CD4-positive, alpha-beta T cell treated with Interleukin-21 for 1 hour (primary cell): ENCODE measurements at regions not wholly inside any gene's neighbourhood (a gene's known extent, or its start where the extent isn't known, plus 50 kb on each side); places are given as distances from the start of the nearest gene placed in this dataset.

Source experiments
- DNase-seq: peaks from one replicate; pipeline ENCODE4 v3.0.0-alpha.2; 2020

GRCh38 chr19:30887042-30887441, 462.2 kb downstream of the TSHZ3 start:
- no peak for DNase-seq

DNA sequence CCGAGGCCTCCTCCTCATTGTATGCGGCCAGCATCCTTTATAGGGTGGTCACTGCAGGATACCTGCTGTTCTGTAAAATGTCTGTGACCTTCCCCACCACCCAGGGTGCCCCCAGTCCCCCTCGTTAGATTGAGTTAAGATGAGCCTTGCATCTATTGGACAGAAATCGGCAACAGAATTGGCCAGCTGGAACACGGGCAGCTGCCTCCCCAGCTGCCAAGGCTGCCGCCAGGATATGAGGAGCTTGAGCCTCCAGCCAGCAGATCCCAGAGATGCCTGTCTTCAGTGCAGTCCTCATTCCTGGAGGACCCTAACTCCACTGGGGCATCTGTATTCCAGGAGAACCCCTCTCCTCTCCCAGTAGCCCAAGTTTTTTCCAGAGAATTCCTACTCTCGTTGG, 463.0 kb downstream of the TSHZ3 start:
- DNase-seq, result no peak

GRCh38 chr19:30884146-30884812, 465.0 kb downstream of the TSHZ3 start:
- DNase-seq, result no peak

GRCh38 chr19:30883071-30883470, 466.2 kb downstream of the TSHZ3 start:
- DNase-seq, result no peak

- DNase-seq, result no peak
These were observed 466.7 kb downstream of the TSHZ3 start for GRCh38 chr19:30882411-30883005.

DNA sequence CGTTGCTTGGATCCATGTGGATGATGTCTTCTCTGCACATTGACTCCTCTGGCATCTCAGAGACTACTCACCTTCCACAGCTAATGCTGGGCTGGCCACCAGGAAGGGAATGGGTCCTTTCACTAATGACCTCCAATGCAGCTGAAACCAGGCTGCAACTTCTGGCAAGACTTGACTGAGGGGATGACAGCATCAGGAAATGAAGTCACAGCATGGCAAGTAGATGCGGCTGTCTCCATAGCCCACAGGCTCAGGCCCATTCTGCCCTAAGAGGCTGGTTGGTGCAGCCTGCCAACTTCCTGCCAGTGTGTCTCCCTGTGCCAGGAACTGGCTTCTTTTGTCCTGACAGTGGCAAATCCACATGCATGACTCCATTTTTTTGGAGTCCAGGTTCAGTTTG, 467.3 kb downstream of the TSHZ3 start:
- no peak for DNase-seq

DNA sequence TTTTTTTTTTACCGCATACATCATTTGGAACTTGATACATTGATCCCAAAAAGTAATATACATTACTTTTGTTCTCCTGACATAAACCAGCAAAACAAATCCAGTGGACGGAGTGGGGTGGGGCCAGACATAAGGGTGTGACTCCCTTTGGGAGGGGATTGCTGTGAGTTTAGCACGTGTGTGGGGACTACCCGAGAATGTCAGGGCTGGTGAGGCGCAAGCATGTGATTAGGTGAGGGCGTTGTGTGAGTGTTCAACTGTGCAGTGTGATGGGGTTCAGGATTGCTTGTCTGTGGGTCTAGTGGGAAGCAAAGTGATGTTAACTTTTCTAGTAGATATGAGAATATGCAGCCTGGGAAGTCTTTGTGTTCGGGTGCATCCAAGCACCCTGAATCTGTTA, 468.0 kb downstream of the TSHZ3 start:
- DNase-seq, result no peak

DNA sequence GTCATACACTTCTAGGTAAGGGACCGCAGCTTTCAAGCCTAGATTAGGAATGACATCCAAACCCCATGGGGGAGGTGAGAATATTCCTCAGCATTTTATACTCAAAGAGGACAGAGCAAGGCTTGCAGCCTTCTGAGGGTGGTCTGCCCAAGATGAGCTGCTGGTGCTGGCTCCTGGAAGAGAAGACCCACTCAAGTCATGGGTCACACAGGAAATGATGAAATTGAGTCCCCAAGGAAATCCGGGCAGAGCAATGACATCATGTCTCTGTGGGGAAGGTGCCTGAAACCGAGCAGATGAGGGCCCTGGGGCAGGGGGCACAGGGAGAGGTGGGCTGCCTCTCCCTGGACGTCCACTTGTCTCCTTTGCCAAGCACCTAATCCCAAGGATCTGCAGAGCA, 468.7 kb downstream of the TSHZ3 start:
- DNase-seq, result no peak

- DNase-seq, result no peak
These were observed 469.1 kb downstream of the TSHZ3 start for GRCh38 chr19:30880151-30880550.

DNA sequence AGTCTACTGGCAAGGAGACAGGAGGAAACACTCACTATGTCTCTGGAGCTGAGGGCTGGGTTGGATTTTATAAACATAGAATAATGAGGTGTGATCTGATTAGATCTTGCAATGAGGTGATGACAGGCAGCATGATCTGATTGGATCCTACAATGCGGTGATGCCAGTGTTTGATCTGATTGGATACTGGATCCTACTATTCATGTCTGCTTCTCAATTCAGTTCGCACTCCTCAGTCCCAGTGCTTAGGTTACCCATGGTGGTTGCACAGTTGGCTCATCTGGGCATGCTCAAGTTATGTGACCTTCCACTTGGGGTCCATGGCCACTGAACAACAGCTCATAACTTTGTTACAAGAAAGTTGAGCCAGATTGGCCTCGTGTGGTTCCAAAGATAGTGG, 469.5 kb downstream of the TSHZ3 start:
- no peak for DNase-seq

DNA sequence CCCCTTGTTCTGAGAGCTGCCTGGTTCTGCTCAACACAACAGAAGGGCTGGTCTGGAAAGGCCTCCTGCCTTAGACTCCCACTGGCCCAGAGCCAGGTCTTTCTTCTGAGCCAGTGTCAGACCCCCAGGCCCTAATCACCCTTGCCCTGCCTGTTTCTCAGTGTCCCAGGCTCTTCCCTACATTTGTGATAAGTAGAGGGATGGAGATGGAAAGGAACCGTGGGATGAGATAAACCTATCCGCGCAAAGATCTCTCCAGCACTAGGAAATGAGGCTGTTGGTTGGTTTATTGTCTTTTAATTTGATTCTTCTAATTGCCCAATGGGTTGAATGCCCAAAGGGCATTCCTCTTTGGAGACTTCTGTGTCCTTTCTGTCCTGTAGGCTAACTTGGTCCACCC, 470.0 kb downstream of the TSHZ3 start:
- DNase-seq, result no peak

DNA sequence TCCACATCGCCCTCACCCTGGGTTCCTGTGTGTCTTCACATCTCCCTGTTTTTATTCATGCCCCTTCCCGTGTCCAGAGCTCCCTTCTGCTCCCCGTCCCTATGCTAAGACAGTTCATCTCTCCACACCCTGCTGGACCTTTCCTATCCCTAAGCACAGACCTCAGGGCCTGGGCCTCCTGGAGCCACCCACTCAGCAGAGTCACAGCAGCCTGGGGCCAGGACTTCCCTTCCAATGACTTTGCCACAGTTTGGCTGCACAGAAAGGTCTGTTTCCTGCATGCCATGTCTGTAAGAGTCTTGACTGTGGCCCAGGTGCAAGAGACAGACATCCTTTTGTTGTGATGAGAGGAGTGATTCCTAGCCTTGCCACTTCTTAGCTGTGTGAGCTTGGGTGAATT, 470.7 kb downstream of the TSHZ3 start:
- no peak for DNase-seq

DNA sequence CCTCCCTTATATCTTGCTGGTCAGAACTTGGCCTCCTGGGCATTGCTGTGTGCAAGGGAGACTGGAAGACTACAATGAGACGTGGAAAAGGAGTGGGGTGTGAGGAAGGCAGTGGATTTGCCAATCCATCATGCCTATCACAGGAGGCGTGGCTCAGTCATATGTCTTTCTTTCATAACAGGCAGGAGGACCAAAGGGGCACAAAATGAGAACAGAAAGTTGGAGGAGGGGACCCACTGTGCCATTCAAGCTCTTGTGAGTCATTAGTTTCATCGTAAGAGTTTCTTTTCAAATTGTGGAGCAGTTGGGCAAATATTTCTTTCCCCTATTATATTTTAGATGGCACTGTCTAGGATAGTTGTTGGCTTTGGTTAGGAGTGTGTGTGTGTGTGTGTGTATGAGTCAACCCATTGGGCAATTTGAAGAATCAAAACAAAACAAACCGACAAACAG, 471.5 kb downstream of the TSHZ3 start:
- peak; percentile 2 for DNase-seq

DNA sequence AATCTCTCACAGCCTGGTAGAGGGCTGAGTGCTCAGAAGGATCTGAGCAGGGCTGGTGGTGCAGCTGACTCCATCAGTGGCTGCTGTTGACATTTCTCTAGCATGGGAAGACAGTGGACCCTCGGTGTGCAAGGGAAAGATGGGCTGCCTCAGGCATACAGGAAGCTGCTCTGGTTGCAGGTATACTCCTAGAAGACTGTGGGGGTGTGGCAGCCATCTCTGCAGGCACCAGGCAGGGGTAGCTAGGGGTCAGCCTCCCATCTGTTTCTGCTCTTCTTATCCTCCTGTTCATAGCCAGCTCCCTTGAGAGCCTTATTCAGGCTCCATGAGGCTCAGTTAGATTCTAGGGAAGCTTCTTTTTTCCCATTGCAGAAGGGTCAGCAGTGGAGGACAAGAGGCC, 475.5 kb downstream of the TSHZ3 start:
- DNase-seq, result no peak

GRCh38 chr19:30873003-30873402, 476.2 kb downstream of the TSHZ3 start:
- DNase-seq, result no peak

GRCh38 chr19:30871979-30872378, 477.3 kb downstream of the TSHZ3 start:
- no peak for DNase-seq

GRCh38 chr19:30870876-30871275, 478.4 kb downstream of the TSHZ3 start:
- DNase-seq, result no peak

DNA sequence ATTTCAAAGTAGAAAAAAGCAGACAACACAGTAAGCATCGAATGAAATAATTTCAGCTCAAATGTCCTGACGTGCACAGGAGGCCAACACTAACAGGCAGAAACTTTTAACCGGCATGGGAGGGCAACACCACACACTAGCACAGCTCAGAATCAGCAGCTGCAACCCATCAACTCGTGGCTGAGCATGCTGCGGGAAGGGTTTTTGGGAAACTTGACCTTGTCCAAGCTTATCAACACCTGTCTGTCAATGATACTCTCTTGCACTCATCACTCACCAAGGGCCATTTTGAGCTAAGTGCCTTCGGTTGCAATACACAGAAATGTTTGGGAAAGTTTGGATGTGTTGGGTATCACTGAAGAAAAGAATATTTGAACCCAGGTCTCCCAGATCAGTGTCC, 483.7 kb downstream of the TSHZ3 start:
- DNase-seq, result no peak

GRCh38 chr19:30864391-30865215, 484.6 kb downstream of the TSHZ3 start:
- DNase-seq, result no peak

- DNase-seq, result no peak
These were observed 486.4 kb downstream of the TSHZ3 start for GRCh38 chr19:30862876-30863275.

GRCh38 chr19:30861919-30862318, 487.3 kb downstream of the TSHZ3 start:
- DNase-seq, result no peak

DNA sequence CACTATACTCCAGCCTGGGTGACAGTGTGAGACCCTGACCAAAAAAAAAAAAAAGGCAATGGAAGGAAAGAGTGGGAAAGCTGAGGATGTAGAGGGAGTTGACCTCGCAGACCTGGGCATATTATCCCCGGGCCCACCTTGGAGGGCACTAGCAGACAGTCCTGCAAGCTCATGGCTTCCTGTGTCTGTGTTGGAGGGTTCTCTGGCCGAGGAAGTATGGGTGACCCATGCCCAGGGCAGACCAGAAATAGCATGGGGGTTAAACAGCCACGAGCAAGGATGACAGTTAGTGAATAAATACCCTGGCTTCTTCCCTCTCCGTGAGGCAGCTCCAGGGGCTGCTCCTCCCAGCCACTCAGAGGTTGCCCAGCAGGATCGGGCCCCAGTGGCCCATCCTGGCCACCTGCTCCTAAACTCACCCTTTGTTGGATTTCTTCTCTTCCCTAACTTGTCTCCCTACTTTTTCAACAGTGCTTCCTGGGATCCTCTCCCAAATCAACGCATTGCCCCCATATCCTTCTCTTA, 485.8 kb downstream of the ZNF536 start:
- DNase-seq, result no peak

DNA sequence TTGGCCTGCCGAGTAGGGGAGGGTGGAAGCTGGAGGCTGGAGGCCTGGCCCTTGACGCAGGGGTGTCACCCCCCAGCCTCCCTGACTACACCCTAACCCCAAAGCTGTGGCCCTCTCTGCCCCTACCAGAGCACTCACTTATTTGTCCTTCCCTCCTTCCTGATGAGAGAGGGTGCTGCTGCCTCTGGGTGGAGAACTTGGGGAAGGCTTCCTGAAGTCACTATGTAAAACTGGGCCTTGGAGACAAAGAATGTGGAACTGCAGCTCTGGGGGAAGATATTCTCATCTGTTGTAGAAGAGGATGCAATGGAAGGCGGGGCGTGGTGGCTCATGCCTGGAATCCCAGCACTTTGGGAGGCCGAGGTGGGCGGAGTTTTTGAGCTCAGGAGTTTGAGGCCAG, 485.2 kb downstream of the ZNF536 start:
- no peak for DNase-seq

DNA sequence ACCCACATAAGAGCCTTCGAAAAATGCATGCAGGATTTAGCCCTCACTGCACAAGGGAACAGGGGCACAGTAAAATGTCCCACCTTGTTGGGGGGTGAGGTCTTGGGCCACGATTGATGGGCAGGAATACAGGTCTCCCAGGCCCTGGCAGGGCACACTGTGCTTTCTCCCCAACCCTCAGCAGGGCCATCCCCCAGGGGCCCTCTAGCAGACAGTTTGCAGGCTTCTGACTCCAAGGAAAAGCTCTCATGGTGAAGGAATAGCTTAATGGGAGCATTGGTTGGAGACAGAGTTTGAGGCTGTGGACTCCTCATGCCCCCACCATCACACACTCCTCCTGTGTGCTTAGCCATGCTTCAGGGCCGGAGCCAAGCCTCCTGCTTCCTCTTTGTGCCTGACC, 484.6 kb downstream of the ZNF536 start:
- no peak for DNase-seq
